MM.1S (cell line): ENCODE measurements at regions not wholly inside any gene's neighbourhood (a gene's known extent, or its start where the extent isn't known, plus 50 kb on each side); places are given as distances from the start of the nearest gene placed in this dataset.
"Not testable (repeated sequence)": the region's sequence is repeated elsewhere in the genome, so short reads cannot be mapped to it uniquely, and the experiment has no call there.

Experiments used
- DNase-seq: peaks from one replicate; pipeline ENCODE4 v3.0.0-alpha.2; 2015
- H2AFZ ChIP-seq: fragments of 300-600 bp; sonication (generic); 2 replicates; pipeline ENCODE4 v1.6.0; 2016; ENCODE audit warnings: antibody characterized with exemption, low read length
- H3F3A ChIP-seq: fragments of 300-600 bp; sonication (generic); 2 replicates; pipeline ENCODE4 v1.6.1; 2016; ENCODE audit warnings: mild to moderate bottlenecking, antibody characterized with exemption, low read length, moderate library complexity, mixed read lengths; ENCODE audit not compliant: insufficient read depth
- H3K27ac ChIP-seq: fragments of 300-600 bp; sonication (generic); 2 replicates; pipeline ENCODE4 v1.5.1; 2016; ENCODE audit warnings: mild to moderate bottlenecking, low read length
- H3K27me3 ChIP-seq: fragments of 300-600 bp; sonication (generic); replicated peaks from 2 replicates; pipeline ENCODE4 v1.6.0; 2016; ENCODE audit warnings: low read length; ENCODE audit not compliant: insufficient read depth
- H3K36me3 ChIP-seq: fragments of 300-600 bp; sonication (generic); replicated peaks from 2 replicates; pipeline ENCODE4 v1.6.1; 2016; ENCODE audit warnings: mild to moderate bottlenecking, low read length, mixed read lengths; ENCODE audit not compliant: insufficient read depth
- H3K4me1 ChIP-seq: fragments of 300-600 bp; sonication (generic); 2 replicates; pipeline ENCODE4 v1.6.1; 2016; ENCODE audit warnings: low read length, mixed read lengths
- H3K4me2 ChIP-seq: fragments of 300-600 bp; sonication (generic); 2 replicates; pipeline ENCODE4 v1.6.0; 2016; ENCODE audit warnings: low read depth, low read length
- H3K4me3 ChIP-seq: fragments of 300-600 bp; sonication (generic); 2 replicates; pipeline ENCODE4 v1.5.1; 2016; ENCODE audit warnings: low read length, mixed read lengths
- H3K79me2 ChIP-seq: fragments of 300-600 bp; sonication (generic); 2 replicates; pipeline ENCODE4 v1.6.1; 2016; ENCODE audit warnings: mixed run types, low read length, mixed read lengths
- H3K9ac ChIP-seq: fragments of 300-600 bp; sonication (generic); 2 replicates; pipeline ENCODE4 v1.6.1; 2016; ENCODE audit warnings: low read length, mixed read lengths
- H3K9me2 ChIP-seq: fragments of 300-600 bp; sonication (generic); replicated peaks from 2 replicates; pipeline ENCODE4 v1.6.1; 2016; ENCODE audit warnings: mild to moderate bottlenecking, low read length, mixed read lengths; ENCODE audit not compliant: insufficient read depth
- H3K9me3 ChIP-seq: fragments of 300-600 bp; sonication (generic); replicated peaks from 2 replicates; pipeline ENCODE4 v1.6.1; 2016; ENCODE audit warnings: mild to moderate bottlenecking, low read length, mixed read lengths; ENCODE audit not compliant: insufficient read depth
- H4K20me1 ChIP-seq: fragments of 300-600 bp; sonication (generic); 2 replicates; pipeline ENCODE4 v1.6.1; 2016; ENCODE audit warnings: mild to moderate bottlenecking, low read length, moderate library complexity, mixed read lengths; ENCODE audit not compliant: insufficient read depth
- CTCF ChIP-seq: fragments of 300-600 bp; sonication (generic); IDR thresholded peaks from 2 replicates; pipeline ENCODE4 v1.5.1; 2016; ENCODE audit warnings: antibody characterized with exemption, low read length, mixed read lengths
- EZH2 ChIP-seq: fragments of 300-600 bp; sonication (generic); optimal IDR thresholded peaks from 2 replicates; pipeline ENCODE3; 2017; ENCODE audit warnings: low read depth, mild to moderate bottlenecking, antibody characterized with exemption, low read length, mixed read lengths
- EZH2phosphoT487 ChIP-seq: fragments of 300-600 bp; sonication (generic); IDR thresholded peaks from 2 replicates; pipeline ENCODE4 v1.6.1; 2018; ENCODE audit warnings: antibody characterized with exemption, low read length

- Histone ChIP-seq H3K9me3 (no peaks in the 10 kb centered on the region), H3K4me2 (no peak overlapping the region), H3K27me3 (no peaks in the 10 kb centered on the region), H3K4me1 (peaks cover 16% of the 10 kb centered on the region), H3K9me2 (no peaks in the 10 kb centered on the region), H3K27ac (no peak overlapping the region), H3K9ac (no peak overlapping the region), H3K4me3 (no peak overlapping the region), H3K79me2 (no peaks in the 10 kb centered on the region), H3K36me3 (no peaks in the 10 kb centered on the region), H3F3A (peaks cover 15% of the 10 kb centered on the region), H2AFZ (no peak overlapping the region), H4K20me1 (no peaks in the 10 kb centered on the region)
- TF ChIP-seq EZH2, result no peak
- TF ChIP-seq EZH2phosphoT487, result no peak
- no peak for TF ChIP-seq CTCF
- no peak for DNase-seq
Observed at GRCh38 chr6:105691971-105692370, 289.1 kb upstream of the PREP start.

- Histone ChIP-seq H3F3A (peaks cover 15% of the 10 kb centered on the region), H3K9me2 (no peaks in the 10 kb centered on the region), H3K79me2 (no peaks in the 10 kb centered on the region), H3K4me2 (no peak overlapping the region), H3K27ac (no peak overlapping the region), H4K20me1 (no peaks in the 10 kb centered on the region), H3K36me3 (no peaks in the 10 kb centered on the region), H3K4me1 (peaks cover 16% of the 10 kb centered on the region), H3K9me3 (no peaks in the 10 kb centered on the region), H3K27me3 (no peaks in the 10 kb centered on the region), H2AFZ (no peak overlapping the region), H3K4me3 (no peak overlapping the region), H3K9ac (no peak overlapping the region)
- no peak for DNase-seq
- no peak for TF ChIP-seq CTCF
- no peak for TF ChIP-seq EZH2phosphoT487
- TF ChIP-seq EZH2, result no peak
Observed at GRCh38 chr6:105691081-105691480, 288.2 kb upstream of the PREP start.

GRCh38 chr6:105688573-105688972 lies 285.7 kb upstream of the PREP start:
- Histone ChIP-seq H3K36me3 (no peaks in the 10 kb centered on the region), H3K9me2 (no peaks in the 10 kb centered on the region), H3K4me3 (no peak overlapping the region), H3K27ac (no peak overlapping the region), H3K27me3 (no peaks in the 10 kb centered on the region), H3K4me2 (peak overlapping the region; percentile 10; the same call in 1 of the 2 replicates), H4K20me1 (no peaks in the 10 kb centered on the region), H3K4me1 (peaks cover 16% of the 10 kb centered on the region), H3K9me3 (no peaks in the 10 kb centered on the region), H3K79me2 (no peaks in the 10 kb centered on the region), H3F3A (peaks cover 15% of the 10 kb centered on the region), H3K9ac (no peak overlapping the region), H2AFZ (no peak overlapping the region)
- peak; percentile 94 for DNase-seq
- TF ChIP-seq EZH2phosphoT487 (no peak), EZH2 (no peak), CTCF (no peak)

GRCh38 chr6:105686793-105687192 lies 283.9 kb upstream of the PREP start:
- not testable (repeated sequence) for H3K36me3 ChIP-seq, H3K4me3 ChIP-seq, H3K9me2 ChIP-seq, H3K27ac ChIP-seq, H4K20me1 ChIP-seq, H2AFZ ChIP-seq, H3K9me3 ChIP-seq, DNase-seq, H3K4me2 ChIP-seq, H3K79me2 ChIP-seq, H3K9ac ChIP-seq, H3K27me3 ChIP-seq
- Histone ChIP-seq H3F3A (peaks cover 15% of the 10 kb centered on the region), H3K4me1 (peaks cover 16% of the 10 kb centered on the region)
